Effector memory CD4-positive, alpha-beta T cell (primary cell): ENCODE measurements at regions not wholly inside any gene's neighbourhood (a gene's known extent, or its start where the extent isn't known, plus 50 kb on each side); places are given as distances from the start of the nearest gene placed in this dataset.
"Not testable (repeated sequence)": the region's sequence is repeated elsewhere in the genome, so short reads cannot be mapped to it uniquely, and the experiment has no call there.

Experiments used
- DNase-seq, 3 donors: peaks; one replicate each; pipeline ENCODE4 v3.0.0-alpha.2; 2020
- H3K27ac ChIP-seq: 2 replicates; pipeline ENCODE4 v1.7.0; 2013; ENCODE audit warnings: mild to moderate bottlenecking, low read length, moderate library complexity; ENCODE audit not compliant: insufficient read depth, poor library complexity, severe bottlenecking
- H3K27me3 ChIP-seq: replicated peaks from 2 replicates; pipeline ENCODE4 v1.7.0; 2013; ENCODE audit warnings: mild to moderate bottlenecking, low read length; ENCODE audit not compliant: insufficient read depth, control insufficient read depth, poor library complexity, severe bottlenecking
- H3K36me3 ChIP-seq: 2 replicates; pipeline ENCODE4 v1.7.0; 2013; ENCODE audit warnings: mild to moderate bottlenecking, low read length, moderate library complexity; ENCODE audit not compliant: control insufficient read depth, insufficient read depth
- H3K4me1 ChIP-seq: 2 replicates; pipeline ENCODE4 v1.7.0; 2013; ENCODE audit warnings: low read length, mild to moderate bottlenecking; ENCODE audit not compliant: control insufficient read depth, insufficient read depth, poor library complexity, severe bottlenecking
- H3K4me3 ChIP-seq: 2 replicates; pipeline ENCODE4 v1.7.0; 2013; ENCODE audit warnings: low read length, low read depth, mild to moderate bottlenecking; ENCODE audit not compliant: insufficient read depth, poor library complexity, severe bottlenecking
- H3K9me3 ChIP-seq: 2 replicates; pipeline ENCODE4 v1.7.0; 2013; ENCODE audit warnings: mild to moderate bottlenecking, low read length, moderate library complexity; ENCODE audit not compliant: control insufficient read depth

GRCh38 chr13:99687723-99688397, 186.6 kb downstream of the TM9SF2 start:
- Histone ChIP-seq H3K4me3 (no peak overlapping the region), H3K9me3 (no peaks in the 10 kb centered on the region), H3K4me1 (no peaks in the 10 kb centered on the region), H3K27ac (no peak overlapping the region), H3K27me3 (no peaks in the 10 kb centered on the region), H3K36me3 (no peaks in the 10 kb centered on the region)
- no peak for DNase-seq

GRCh38 chr13:99686944-99687411, 185.7 kb downstream of the TM9SF2 start:
- H3K36me3 ChIP-seq = no peaks in the 10 kb centered on the region
- no peaks in the 10 kb centered on the region for H3K9me3 ChIP-seq
- H3K27me3 ChIP-seq = no peaks in the 10 kb centered on the region
- no peak for DNase-seq
- H3K4me1 ChIP-seq = no peaks in the 10 kb centered on the region
- H3K4me3 ChIP-seq = no peak overlapping the region
- no peak overlapping the region for H3K27ac ChIP-seq

DNA sequence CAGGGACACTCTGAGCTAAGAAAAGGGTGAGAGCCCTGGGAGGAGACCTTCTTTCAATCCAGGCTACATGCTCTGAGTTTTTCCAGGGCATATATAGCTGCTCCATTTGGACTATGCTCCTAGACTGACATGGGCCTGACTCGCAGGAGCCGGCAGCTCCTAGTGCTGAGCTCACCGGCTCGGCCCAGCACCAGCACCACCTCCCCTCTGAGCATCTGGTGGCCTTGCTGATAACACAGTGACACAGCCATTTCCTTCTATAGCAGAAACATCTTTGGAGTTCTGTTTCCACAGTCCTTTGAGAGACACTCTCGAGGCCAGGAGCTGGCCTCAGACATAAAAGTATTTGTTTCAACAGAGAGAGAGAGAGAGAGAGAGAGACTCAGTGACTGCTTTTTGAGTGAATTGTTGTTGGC, 184.9 kb downstream of the TM9SF2 start:
- H3K9me3 ChIP-seq = no peaks in the 10 kb centered on the region
- no peak for DNase-seq
- no peaks in the 10 kb centered on the region for H3K27me3 ChIP-seq
- H3K4me3 ChIP-seq = no peak overlapping the region
- H3K27ac ChIP-seq = no peak overlapping the region
- H3K4me1 ChIP-seq = no peaks in the 10 kb centered on the region
- no peaks in the 10 kb centered on the region for H3K36me3 ChIP-seq

DNA sequence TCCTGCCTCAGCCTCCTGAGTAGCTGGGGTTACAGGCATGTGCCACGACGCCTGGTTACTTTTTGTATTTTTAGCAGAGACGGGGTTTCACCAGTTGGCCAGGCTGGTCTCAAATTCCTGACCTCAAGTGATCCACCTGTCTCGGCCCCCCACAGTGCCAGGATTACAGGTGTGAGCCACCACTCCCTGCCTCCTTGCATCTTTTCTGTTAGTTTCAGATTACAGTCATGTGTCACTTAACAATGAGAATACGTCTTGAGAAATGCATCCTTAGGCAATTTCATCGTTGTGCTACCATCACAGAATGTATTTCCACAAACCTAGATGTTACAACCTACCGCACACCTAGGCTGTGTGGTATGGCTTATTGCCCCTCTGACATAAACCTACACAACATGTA, 180.4 kb downstream of the TM9SF2 start:
- Histone ChIP-seq H3K36me3 (no peaks in the 10 kb centered on the region), H3K9me3 (no peaks in the 10 kb centered on the region), H3K27ac (no peak overlapping the region), H3K27me3 (no peaks in the 10 kb centered on the region), H3K4me3 (no peak overlapping the region), H3K4me1 (no peaks in the 10 kb centered on the region)
- DNase-seq = no peak

DNA sequence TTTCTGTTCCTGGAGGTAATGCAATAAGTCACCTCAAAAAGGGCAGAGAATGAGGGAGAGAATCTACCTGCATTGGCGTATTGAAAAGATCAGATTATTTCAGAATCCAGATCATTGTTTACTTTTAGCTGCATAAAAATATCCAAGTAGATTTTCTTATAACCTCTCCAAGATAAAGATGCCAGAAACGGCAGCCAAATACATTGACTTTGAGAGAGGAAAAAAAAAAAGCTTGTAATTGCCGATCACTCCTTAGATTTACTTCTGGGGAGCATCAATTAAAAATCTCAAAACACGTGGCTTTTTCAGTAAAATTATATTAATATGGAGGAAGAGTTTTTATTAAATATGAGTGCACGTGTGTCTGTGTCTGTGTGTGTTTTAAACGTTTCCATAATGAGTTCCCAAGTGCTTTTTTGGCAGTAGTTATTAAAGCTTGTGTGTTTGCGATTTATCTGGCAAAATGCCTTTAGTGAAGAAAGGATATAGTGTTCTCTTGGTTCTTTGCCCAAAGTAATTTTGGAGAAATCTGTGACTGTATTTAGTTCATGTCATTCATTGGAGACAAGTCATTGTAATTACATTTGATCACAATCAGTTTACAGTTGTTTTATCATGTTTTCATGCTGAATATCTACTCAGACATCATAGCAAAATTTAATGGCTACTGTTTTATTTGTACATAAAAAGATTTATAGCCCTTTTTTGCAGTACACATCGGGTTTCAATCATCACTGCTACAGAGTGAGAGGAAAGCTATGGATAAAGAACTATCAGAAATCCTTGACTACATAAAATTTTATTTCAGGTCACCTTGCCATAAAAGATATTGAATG, 176.1 kb downstream of the TM9SF2 start:
- H3K4me3 ChIP-seq = no peak overlapping the region
- no peaks in the 10 kb centered on the region for H3K36me3 ChIP-seq
- H3K9me3 ChIP-seq = no peaks in the 10 kb centered on the region
- H3K27ac ChIP-seq = no peak overlapping the region
- DNase-seq = no peak
- no peaks in the 10 kb centered on the region for H3K4me1 ChIP-seq
- H3K27me3 ChIP-seq = no peaks in the 10 kb centered on the region

DNA sequence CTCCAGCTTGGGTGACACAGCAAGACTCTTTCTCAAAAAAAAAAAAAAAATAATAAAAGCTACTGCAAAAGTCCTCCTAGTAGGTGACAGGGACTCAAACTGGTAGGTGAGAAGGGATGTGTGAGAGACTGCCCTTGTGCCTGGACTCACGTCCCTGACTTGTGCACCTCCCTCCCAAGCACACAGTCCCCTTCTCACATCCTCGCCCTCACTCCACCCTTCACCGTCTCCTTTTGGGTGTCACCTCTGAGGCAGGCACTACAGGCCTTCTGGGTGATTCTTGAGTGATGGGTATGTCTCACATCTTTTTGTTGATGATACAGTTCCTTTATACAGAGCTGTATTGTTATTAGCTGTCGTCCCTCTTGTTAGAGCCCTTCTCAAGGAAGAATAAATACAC, 170.5 kb downstream of the TM9SF2 start:
- no peaks in the 10 kb centered on the region for H3K36me3 ChIP-seq

GRCh38 chr13:99669096-99669495, 167.8 kb downstream of the TM9SF2 start:
- H3K9me3 ChIP-seq, DNase-seq, H3K27ac ChIP-seq, H3K36me3 ChIP-seq, H3K4me3 ChIP-seq, H3K4me1 ChIP-seq, H3K27me3 ChIP-seq: not testable (repeated sequence)

More for the DNA sequence above, 170.5 kb downstream of the TM9SF2 start:
- H3K27ac ChIP-seq = no peak overlapping the region
- H3K4me1 ChIP-seq = no peaks in the 10 kb centered on the region
- no peaks in the 10 kb centered on the region for H3K9me3 ChIP-seq
- no peaks in the 10 kb centered on the region for H3K27me3 ChIP-seq
- H3K4me3 ChIP-seq = no peak overlapping the region
- no peak for DNase-seq

DNA sequence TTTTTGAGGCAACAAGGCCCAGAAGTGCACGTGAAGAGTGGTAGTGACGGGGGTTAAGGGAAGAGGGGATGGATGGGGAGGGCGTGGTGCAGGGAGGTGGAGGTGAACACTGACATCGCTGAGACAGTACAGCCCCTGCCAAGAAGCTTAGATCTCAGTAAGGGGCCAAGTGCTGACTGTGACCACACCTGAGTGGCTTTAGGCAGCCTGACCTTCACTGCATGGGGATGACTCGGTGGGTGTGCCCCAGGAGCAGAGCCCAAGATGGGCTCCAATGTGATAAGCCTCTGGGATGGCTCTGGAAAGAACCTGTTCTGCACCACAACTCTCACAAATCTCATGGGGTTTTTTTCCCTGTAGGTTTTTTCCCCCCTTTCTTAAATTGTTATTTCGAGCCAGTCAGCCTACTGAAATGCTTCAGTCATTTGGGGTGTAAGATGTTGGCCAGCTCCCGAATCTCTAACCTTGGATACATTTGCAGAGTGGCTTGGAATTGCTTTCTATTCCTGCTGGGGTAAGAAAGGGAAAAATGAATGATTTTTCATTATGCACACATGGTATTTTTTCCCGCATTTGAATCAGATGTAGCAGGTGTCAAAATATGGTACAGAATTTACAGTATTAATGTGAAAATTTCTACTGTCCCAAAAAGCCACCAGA, 165.0 kb downstream of the TM9SF2 start:
- no peaks in the 10 kb centered on the region for H3K4me1 ChIP-seq
- H3K4me3 ChIP-seq = no peak overlapping the region
- no peaks in the 10 kb centered on the region for H3K9me3 ChIP-seq
- no peaks in the 10 kb centered on the region for H3K36me3 ChIP-seq
- H3K27me3 ChIP-seq = no peaks in the 10 kb centered on the region
- DNase-seq = no peak
- H3K27ac ChIP-seq = no peak overlapping the region

DNA sequence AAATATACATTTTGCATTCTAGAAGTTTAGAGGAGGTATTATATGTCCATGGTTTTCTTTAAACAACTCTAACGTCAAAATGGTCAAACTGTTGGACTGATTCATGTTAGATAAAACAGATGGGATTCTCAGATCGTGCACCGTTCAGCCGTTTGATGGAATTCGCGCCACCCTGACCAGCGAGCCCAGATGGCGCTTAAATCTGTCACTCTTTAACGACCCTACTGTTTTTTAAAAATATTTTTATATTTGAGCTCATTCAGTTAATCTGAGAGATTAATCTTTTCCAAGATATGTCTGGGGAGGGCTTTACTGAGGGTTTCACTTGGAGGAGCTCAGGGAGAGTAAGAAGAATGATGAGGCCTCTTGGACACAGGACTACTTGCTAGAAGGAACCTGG, 164.4 kb downstream of the TM9SF2 start:
- H3K9me3 ChIP-seq = no peaks in the 10 kb centered on the region
- DNase-seq = no peak
- no peak overlapping the region for H3K4me3 ChIP-seq
- H3K36me3 ChIP-seq = no peaks in the 10 kb centered on the region
- no peak overlapping the region for H3K27ac ChIP-seq
- no peaks in the 10 kb centered on the region for H3K4me1 ChIP-seq
- no peaks in the 10 kb centered on the region for H3K27me3 ChIP-seq

DNA sequence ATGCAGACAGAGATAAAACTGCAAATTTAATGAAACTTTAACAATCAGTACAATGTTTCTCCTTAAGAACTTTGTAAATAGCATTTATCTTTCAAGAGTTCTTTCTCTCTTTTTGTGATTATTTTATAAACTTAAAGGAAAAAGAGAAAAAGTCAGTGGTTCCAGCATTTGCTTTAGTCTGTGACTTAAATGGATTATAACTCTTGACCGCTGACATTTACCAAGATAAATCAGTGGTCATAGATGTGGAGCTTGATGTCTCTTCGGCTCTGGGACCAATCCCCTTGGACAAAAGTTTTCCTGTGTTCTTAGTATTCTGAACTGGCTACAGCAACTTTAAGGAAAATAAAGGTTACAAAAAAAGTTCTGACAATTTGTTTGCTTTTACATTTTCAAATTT, 162.6 kb downstream of the TM9SF2 start:
- DNase-seq = no peak
- no peaks in the 10 kb centered on the region for H3K27me3 ChIP-seq
- no peak overlapping the region for H3K4me3 ChIP-seq

More for the DNA sequence above, 162.6 kb downstream of the TM9SF2 start:
- no peaks in the 10 kb centered on the region for H3K9me3 ChIP-seq
- no peak overlapping the region for H3K27ac ChIP-seq
- H3K4me1 ChIP-seq = peaks cover 14% of the 10 kb centered on the region
- H3K36me3 ChIP-seq = no peaks in the 10 kb centered on the region
